ENCODE measurements at regions not wholly inside any gene's neighbourhood (a gene's known extent, or its start where the extent isn't known, plus 50 kb on each side); places are given as distances from the start of the nearest gene placed in this dataset.

GRCh38 chr9:28900406-28900805 is 1327.1 kb upstream of the C9orf72 start:
- POLR2A ChIA-PET: no interaction called here
- no peaks in the 10 kb centered on the region for H3K9me1 ChIP-seq (ENCODE audit: control insufficient read depth, insufficient read depth, low read length)
- no peak overlapping the region for H2AFZ ChIP-seq (ENCODE audit: low read depth, low read length)
- H3K4me2 ChIP-seq (ENCODE audit: insufficient read depth, low read length): no peak overlapping the region
- BruUV-seq (replicated peaks): no TSS peak
- no peak overlapping the region for H3K9ac ChIP-seq (ENCODE audit: insufficient read depth in 1 of 2, low read depth in 2 of 2, low read length in 2 of 2)
- H3K4me3 ChIP-seq: no peak overlapping the region
- no peak for ATAC-seq
- H3K9me3 ChIP-seq (replicated peaks; ENCODE audit: control insufficient read depth, insufficient read depth, low read depth, low read length): no peaks in the 10 kb centered on the region
- no peak for FAIRE-seq
- CTCF ChIA-PET (ENCODE audit: low intra/inter-chr PET ratio): no interaction called here
- H3K27me3 ChIP-seq (ENCODE audit: control insufficient read depth in 2 of 2, insufficient read depth in 2 of 2, low read length in 2 of 2): no peaks in the 10 kb centered on the region
- DNase-seq (ENCODE audit: extremely low read depth in 1 of 4, low spot score in 3 of 4): no peak
- no peaks in the 10 kb centered on the region for H3K36me3 ChIP-seq (ENCODE audit: control insufficient read depth, insufficient read depth, low read length)
- no CpG with 5 or more reads among the region's 1 CpG for WGBS (ENCODE audit: insufficient coverage, low coverage, missing lambda C conversion rate)
- no peaks in the 10 kb centered on the region for H3K4me1 ChIP-seq (replicated peaks in 1 of 2; ENCODE audit: control insufficient read depth in 2 of 2, insufficient read depth in 2 of 2, low read length in 2 of 2)
- TF ChIP-seq MBD2 (IDR thresholded peaks at IDR 0.05; ENCODE audit: borderline replicate concordance, low read depth) (no peak), MXI1 (IDR thresholded peaks at IDR 0.05; ENCODE audit: low read depth, low read length) (no peak), ATF3 (IDR thresholded peaks at IDR 0.05) (no peak), ATF3 (CRISPR knock-in tag; conservative IDR thresholded peaks at IDR 0.05) (no peak), RBM22 (IDR thresholded peaks at IDR 0.05; ENCODE audit: low read depth, low read length, poor library complexity, severe bottlenecking) (no peak), HDAC8 (tag; IDR thresholded peaks at IDR 0.05) (no peak), LCOR (CRISPR knock-in tag; IDR thresholded peaks at IDR 0.05) (no peak)
- TF ChIP-seq, protein P1, sequence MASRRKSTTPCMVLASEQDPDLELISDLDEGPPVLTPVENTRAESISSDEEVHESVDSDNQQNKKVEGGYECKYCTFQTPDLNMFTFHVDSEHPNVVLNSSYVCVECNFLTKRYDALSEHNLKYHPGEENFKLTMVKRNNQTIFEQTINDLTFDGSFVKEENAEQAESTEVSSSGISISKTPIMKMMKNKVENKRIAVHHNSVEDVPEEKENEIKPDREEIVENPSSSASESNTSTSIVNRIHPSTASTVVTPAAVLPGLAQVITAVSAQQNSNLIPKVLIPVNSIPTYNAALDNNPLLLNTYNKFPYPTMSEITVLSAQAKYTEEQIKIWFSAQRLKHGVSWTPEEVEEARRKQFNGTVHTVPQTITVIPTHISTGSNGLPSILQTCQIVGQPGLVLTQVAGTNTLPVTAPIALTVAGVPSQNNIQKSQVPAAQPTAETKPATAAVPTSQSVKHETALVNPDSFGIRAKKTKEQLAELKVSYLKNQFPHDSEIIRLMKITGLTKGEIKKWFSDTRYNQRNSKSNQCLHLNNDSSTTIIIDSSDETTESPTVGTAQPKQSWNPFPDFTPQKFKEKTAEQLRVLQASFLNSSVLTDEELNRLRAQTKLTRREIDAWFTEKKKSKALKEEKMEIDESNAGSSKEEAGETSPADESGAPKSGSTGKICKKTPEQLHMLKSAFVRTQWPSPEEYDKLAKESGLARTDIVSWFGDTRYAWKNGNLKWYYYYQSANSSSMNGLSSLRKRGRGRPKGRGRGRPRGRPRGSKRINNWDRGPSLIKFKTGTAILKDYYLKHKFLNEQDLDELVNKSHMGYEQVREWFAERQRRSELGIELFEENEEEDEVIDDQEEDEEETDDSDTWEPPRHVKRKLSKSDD (conservative IDR thresholded peaks at IDR 0.05; ENCODE audit: low read length): no peak
- intact Hi-C loops (cut with micrococcal nuclease) (no loop called here), in situ Hi-C loops (cut with MboI) (no loop called here)
- no peaks in the 10 kb centered on the region for H3K79me2 ChIP-seq (ENCODE audit: control insufficient read depth, insufficient read depth, low read length)
- H3K27ac ChIP-seq (ENCODE audit: extremely low read depth, low read depth, low read length): no peak overlapping the region
- no peaks in the 10 kb centered on the region for H4K20me1 ChIP-seq (replicated peaks; ENCODE audit: control insufficient read depth, insufficient read depth, low read length)

All from K562 (cell line).